T-helper 17 cell (primary cell): ENCODE measurements at regions not wholly inside any gene's neighbourhood (a gene's known extent, or its start where the extent isn't known, plus 50 kb on each side); places are given as distances from the start of the nearest gene placed in this dataset.
A peak's percentile ranks its signal among the peaks of the same experiment; 100 is the strongest.
"Not testable (repeated sequence)": the region's sequence is repeated elsewhere in the genome, so short reads cannot be mapped to it uniquely, and the experiment has no call there.

ENCODE experiments used
- ATAC-seq: fragments of 150-1000 bp; cut with Tn5 transposase; 2 replicates; pipeline ENCODE4 v1.10.0; 2021; ENCODE audit warnings: mild to moderate bottlenecking, moderate library complexity
- DNase-seq, 3 donors: peaks; one replicate each; pipeline versions ENCODE4 v3.0.0 to v3.0.0-alpha.2; 2020 to 2021
- H3K9me3 ChIP-seq: one replicate; pipeline ENCODE4 v1.7.0; 2013; ENCODE audit warnings: low read length, mild to moderate bottlenecking; ENCODE audit not compliant: control insufficient read depth, poor library complexity, severe bottlenecking
- H3K27ac Mint-ChIP-seq: one replicate; pipeline ENCODE4 v1.8.0; 2022; ENCODE audit warnings: mild to moderate bottlenecking, moderate library complexity, mixed read lengths
- H3K27me3 Mint-ChIP-seq: one replicate; pipeline ENCODE4 v1.8.0; 2022; ENCODE audit warnings: mixed read lengths
- H3K36me3 Mint-ChIP-seq: one replicate; pipeline ENCODE4 v1.8.0; 2022; ENCODE audit warnings: low read depth, mixed read lengths
- H3K4me1 Mint-ChIP-seq: one replicate; pipeline ENCODE4 v1.8.0; 2022; ENCODE audit warnings: mild to moderate bottlenecking, mixed read lengths
- H3K4me3 Mint-ChIP-seq: one replicate; pipeline ENCODE4 v1.8.0; 2022; ENCODE audit warnings: mild to moderate bottlenecking, moderate library complexity, mixed read lengths

- H3K27ac Mint-ChIP-seq: no peak overlapping the region
- no peaks in the 10 kb centered on the region for H3K36me3 Mint-ChIP-seq
- ATAC-seq (no peak), DNase-seq (no peak)
- no peaks in the 10 kb centered on the region for H3K9me3 ChIP-seq
- no peak overlapping the region for H3K4me3 Mint-ChIP-seq
- H3K4me1 Mint-ChIP-seq: no peaks in the 10 kb centered on the region
- H3K27me3 Mint-ChIP-seq: peaks cover 10% of the 10 kb centered on the region
Observed at GRCh38 chr14:59037620-59038019, 150.8 kb upstream of the DAAM1 start.

- H3K4me1 Mint-ChIP-seq: no peaks in the 10 kb centered on the region
- H3K27me3 Mint-ChIP-seq: peaks cover 10% of the 10 kb centered on the region
- no peak overlapping the region for H3K27ac Mint-ChIP-seq
- H3K9me3 ChIP-seq: no peaks in the 10 kb centered on the region
- H3K36me3 Mint-ChIP-seq: no peaks in the 10 kb centered on the region
- no peak for ATAC-seq
- H3K4me3 Mint-ChIP-seq: no peak overlapping the region
- no peak for DNase-seq
Observed at GRCh38 chr14:59038746-59039145, 149.7 kb upstream of the DAAM1 start.

- no peaks in the 10 kb centered on the region for H3K9me3 ChIP-seq
- DNase-seq (no peak), ATAC-seq (no peak)
- no peaks in the 10 kb centered on the region for H3K4me1 Mint-ChIP-seq
- no peak overlapping the region for H3K4me3 Mint-ChIP-seq
- H3K27ac Mint-ChIP-seq: no peak overlapping the region
- no peaks in the 10 kb centered on the region for H3K36me3 Mint-ChIP-seq
- peaks cover 2% of the 10 kb centered on the region for H3K27me3 Mint-ChIP-seq
Observed at GRCh38 chr14:59041308-59041707, 147.2 kb upstream of the DAAM1 start.

GRCh38 chr14:59044707-59045106, 143.8 kb upstream of the DAAM1 start:
- no peaks in the 10 kb centered on the region for H3K36me3 Mint-ChIP-seq

GRCh38 chr14:59046746-59047145, 141.7 kb upstream of the DAAM1 start:
- no peaks in the 10 kb centered on the region for H3K36me3 Mint-ChIP-seq
- no peak for ATAC-seq
- H3K27me3 Mint-ChIP-seq: peaks cover 21% of the 10 kb centered on the region
- DNase-seq: no peak
- no peaks in the 10 kb centered on the region for H3K4me1 Mint-ChIP-seq
- no peak overlapping the region for H3K27ac Mint-ChIP-seq
- no peak overlapping the region for H3K4me3 Mint-ChIP-seq
- H3K9me3 ChIP-seq: no peaks in the 10 kb centered on the region

More at GRCh38 chr14:59044707-59045106, 143.8 kb upstream of the DAAM1 start:
- Mint-ChIP-seq H3K27ac (no peak overlapping the region), H3K27me3 (peaks cover 8% of the 10 kb centered on the region), H3K4me1 (no peaks in the 10 kb centered on the region), H3K4me3 (no peak overlapping the region)
- DNase-seq (no peak), ATAC-seq (no peak)
- no peaks in the 10 kb centered on the region for H3K9me3 ChIP-seq

GRCh38 chr14:59055006-59055405, 133.5 kb upstream of the DAAM1 start:
- H3K9me3 ChIP-seq: no peaks in the 10 kb centered on the region
- no peak overlapping the region for H3K4me3 Mint-ChIP-seq
- ATAC-seq (no peak), DNase-seq (no peak)
- peaks cover 26% of the 10 kb centered on the region for H3K27me3 Mint-ChIP-seq
- H3K4me1 Mint-ChIP-seq: no peaks in the 10 kb centered on the region
- H3K27ac Mint-ChIP-seq: no peak overlapping the region
- peaks cover 7% of the 10 kb centered on the region for H3K36me3 Mint-ChIP-seq

- Mint-ChIP-seq H3K27ac (no peak overlapping the region), H3K27me3 (peaks cover 21% of the 10 kb centered on the region), H3K36me3 (peaks cover 8% of the 10 kb centered on the region), H3K4me1 (no peaks in the 10 kb centered on the region), H3K4me3 (no peak overlapping the region)
- H3K9me3 ChIP-seq: no peaks in the 10 kb centered on the region
- no peak for DNase-seq
- ATAC-seq: peak; percentile 64
Observed at GRCh38 chr14:59055439-59056045, 132.9 kb upstream of the DAAM1 start.

GRCh38 chr14:59057551-59057950, 130.9 kb upstream of the DAAM1 start:
- Mint-ChIP-seq H3K36me3 (peaks cover 8% of the 10 kb centered on the region), H3K27ac (no peak overlapping the region), H3K4me1 (no peaks in the 10 kb centered on the region), H3K27me3 (peaks cover 21% of the 10 kb centered on the region), H3K4me3 (no peak overlapping the region)
- no peaks in the 10 kb centered on the region for H3K9me3 ChIP-seq
- DNase-seq (no peak), ATAC-seq (no peak)

GRCh38 chr14:59058776-59059175, 129.7 kb upstream of the DAAM1 start:
- H3K4me3 Mint-ChIP-seq, H3K36me3 Mint-ChIP-seq, H3K4me1 Mint-ChIP-seq, H3K9me3 ChIP-seq, H3K27ac Mint-ChIP-seq, ATAC-seq, DNase-seq: not testable (repeated sequence)
- peaks cover 13% of the 10 kb centered on the region for H3K27me3 Mint-ChIP-seq

- peaks cover 15% of the 10 kb centered on the region for H3K27me3 Mint-ChIP-seq
Observed at GRCh38 chr14:59060841-59061240, 127.6 kb upstream of the DAAM1 start.

GRCh38 chr14:59061292-59061691, 127.2 kb upstream of the DAAM1 start:
- no peaks in the 10 kb centered on the region for H3K9me3 ChIP-seq
- Mint-ChIP-seq H3K36me3 (peaks cover 4% of the 10 kb centered on the region), H3K27me3 (peaks cover 15% of the 10 kb centered on the region), H3K4me3 (no peak overlapping the region), H3K27ac (no peak overlapping the region), H3K4me1 (no peaks in the 10 kb centered on the region)
- no peak for ATAC-seq
- no peak for DNase-seq

More at GRCh38 chr14:59060841-59061240, 127.6 kb upstream of the DAAM1 start:
- ATAC-seq (no peak), DNase-seq (no peak)
- no peak overlapping the region for H3K27ac Mint-ChIP-seq
- no peaks in the 10 kb centered on the region for H3K4me1 Mint-ChIP-seq
- peaks cover 4% of the 10 kb centered on the region for H3K36me3 Mint-ChIP-seq
- no peak overlapping the region for H3K4me3 Mint-ChIP-seq
- no peaks in the 10 kb centered on the region for H3K9me3 ChIP-seq

GRCh38 chr14:59063259-59063658, 125.2 kb upstream of the DAAM1 start:
- Mint-ChIP-seq H3K27me3 (peaks cover 16% of the 10 kb centered on the region), H3K36me3 (peaks cover 4% of the 10 kb centered on the region), H3K27ac (no peak overlapping the region), H3K4me3 (no peak overlapping the region), H3K4me1 (no peaks in the 10 kb centered on the region)
- DNase-seq (no peak), ATAC-seq (no peak)
- no peaks in the 10 kb centered on the region for H3K9me3 ChIP-seq

- Mint-ChIP-seq H3K4me3 (no peak overlapping the region), H3K27ac (no peak overlapping the region), H3K36me3 (no peaks in the 10 kb centered on the region), H3K27me3 (peaks cover 43% of the 10 kb centered on the region), H3K4me1 (no peaks in the 10 kb centered on the region)
- ATAC-seq (no peak), DNase-seq (no peak)
- H3K9me3 ChIP-seq: no peaks in the 10 kb centered on the region
Observed at GRCh38 chr14:59067127-59067894, 121.2 kb upstream of the DAAM1 start.
